ENCODE measurements at regions not wholly inside any gene's neighbourhood (a gene's known extent, or its start where the extent isn't known, plus 50 kb on each side); places are given as distances from the start of the nearest gene placed in this dataset.

DNA sequence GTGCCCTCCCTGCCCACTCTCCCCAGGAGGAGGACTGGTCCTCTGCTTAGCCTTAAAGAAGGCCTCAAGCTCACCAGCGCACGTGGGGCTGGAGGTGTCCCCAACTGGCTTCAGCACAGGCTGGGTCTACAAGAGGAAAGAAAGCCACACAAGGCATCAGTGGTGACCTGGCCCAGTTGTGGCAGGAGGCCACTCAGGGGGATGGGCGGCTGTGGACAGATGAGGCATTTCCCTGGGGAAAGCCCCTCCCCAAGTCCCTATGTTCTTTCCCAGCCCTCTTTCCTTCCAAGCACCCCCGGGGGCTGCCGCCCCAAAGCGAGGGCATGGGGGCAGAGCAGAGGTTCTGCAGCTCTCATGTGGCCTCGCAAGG is 155.2 kb upstream of the TLE3 start:
- H3K14ac ChIP-seq (ENCODE audit: insufficient read depth, low read length) = no peak overlapping the region
- no peak overlapping the region for H2BK20ac ChIP-seq (ENCODE audit: low read depth, low read length, poor library complexity, severe bottlenecking)
- DNase-seq = no peak
- no peak overlapping the region for H2AK5ac ChIP-seq (ENCODE audit: insufficient read length, low read length)
- no peaks in the 10 kb centered on the region for H3K9me3 Mint-ChIP-seq
- H4K91ac ChIP-seq (ENCODE audit: insufficient read length, low read depth, low read length) = no peak overlapping the region
- no peaks in the 10 kb centered on the region for H3K79me2 ChIP-seq (ENCODE audit: insufficient read depth, low read length)
- H3K56ac ChIP-seq (ENCODE audit: insufficient read length, low read depth, low read length) = no peak overlapping the region
- H3K27me3 ChIP-seq (ENCODE audit: insufficient read depth, low read length) = no peaks in the 10 kb centered on the region
- H3K27ac Mint-ChIP-seq = no peak overlapping the region
- H3K18ac ChIP-seq (ENCODE audit: insufficient read length, low read depth, low read length) = no peak overlapping the region
- H4K5ac ChIP-seq (ENCODE audit: insufficient read length, low read depth, low read length) = no peak overlapping the region
- no peak overlapping the region for H3K27ac ChIP-seq (ENCODE audit: insufficient read length, low read depth, low read length)
- no CpG with 5 or more reads among the region's 7 CpGs for WGBS (ENCODE audit: extremely low coverage, insufficient read length, low lambda C conversion rate)
- H3K23ac ChIP-seq (ENCODE audit: insufficient read length, low read depth, low read length) = no peak overlapping the region
- no peak overlapping the region; a peak in 1 of 5 replicates for H3K4me3 Mint-ChIP-seq
- no peaks in the 10 kb centered on the region for H4K20me1 ChIP-seq (ENCODE audit: control insufficient read depth, insufficient read depth, insufficient read length)
- peaks cover 21 to 43% of the 10 kb centered on the region in 2 experiments for H3K4me1 Mint-ChIP-seq
- no peak overlapping the region for H3K4me2 ChIP-seq (ENCODE audit: insufficient read depth, insufficient read length, low read length)
- no peak overlapping the region for H2BK120ac ChIP-seq (ENCODE audit: low read depth, low read length, poor library complexity, severe bottlenecking)
- H3K4ac ChIP-seq (ENCODE audit: low read depth, low read length) = no peak overlapping the region
- H3K9ac ChIP-seq (ENCODE audit: extremely low read depth, insufficient read length, low read length) = no peak overlapping the region
- no peak overlapping the region for H3T11ph ChIP-seq (ENCODE audit: low read length)
- H2AFZ ChIP-seq (ENCODE audit: low read length) = no peak overlapping the region
- H2BK12ac ChIP-seq (ENCODE audit: insufficient read length, low read depth, low read length) = no peak overlapping the region
- no peaks in the 10 kb centered on the region for H3K36me3 Mint-ChIP-seq (ENCODE audit: insufficient read depth in 1 of 3, low read depth in 3 of 3)
- no peaks in the 10 kb centered on the region for H3K4me1 ChIP-seq (ENCODE audit: insufficient read depth, low read length)
- H3K27me3 Mint-ChIP-seq (ENCODE audit: low read depth) = peaks cover 13% of the 10 kb centered on the region
- TF ChIP-seq, protein P1, sequence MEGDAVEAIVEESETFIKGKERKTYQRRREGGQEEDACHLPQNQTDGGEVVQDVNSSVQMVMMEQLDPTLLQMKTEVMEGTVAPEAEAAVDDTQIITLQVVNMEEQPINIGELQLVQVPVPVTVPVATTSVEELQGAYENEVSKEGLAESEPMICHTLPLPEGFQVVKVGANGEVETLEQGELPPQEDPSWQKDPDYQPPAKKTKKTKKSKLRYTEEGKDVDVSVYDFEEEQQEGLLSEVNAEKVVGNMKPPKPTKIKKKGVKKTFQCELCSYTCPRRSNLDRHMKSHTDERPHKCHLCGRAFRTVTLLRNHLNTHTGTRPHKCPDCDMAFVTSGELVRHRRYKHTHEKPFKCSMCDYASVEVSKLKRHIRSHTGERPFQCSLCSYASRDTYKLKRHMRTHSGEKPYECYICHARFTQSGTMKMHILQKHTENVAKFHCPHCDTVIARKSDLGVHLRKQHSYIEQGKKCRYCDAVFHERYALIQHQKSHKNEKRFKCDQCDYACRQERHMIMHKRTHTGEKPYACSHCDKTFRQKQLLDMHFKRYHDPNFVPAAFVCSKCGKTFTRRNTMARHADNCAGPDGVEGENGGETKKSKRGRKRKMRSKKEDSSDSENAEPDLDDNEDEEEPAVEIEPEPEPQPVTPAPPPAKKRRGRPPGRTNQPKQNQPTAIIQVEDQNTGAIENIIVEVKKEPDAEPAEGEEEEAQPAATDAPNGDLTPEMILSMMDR (conservative IDR thresholded peaks at IDR 0.05) = no peak
- H2BK15ac ChIP-seq (ENCODE audit: low read depth, low read length) = no peak overlapping the region
- no peaks in the 10 kb centered on the region for H3K79me1 ChIP-seq (ENCODE audit: insufficient read depth, low read depth, low read length, poor library complexity, severe bottlenecking)
- H3K9me3 ChIP-seq (ENCODE audit: control insufficient read depth, low read depth, low read length) = no peaks in the 10 kb centered on the region
- no peak overlapping the region for H4K8ac ChIP-seq (replicated peaks; ENCODE audit: insufficient read length, low read depth, low read length)
- H3K23me2 ChIP-seq (ENCODE audit: insufficient read length, low read depth, low read length, poor library complexity, severe bottlenecking) = no peaks in the 10 kb centered on the region
- H2BK5ac ChIP-seq (ENCODE audit: insufficient read length, low read length) = no peak overlapping the region
